Natural killer cell (primary cell): ENCODE measurements at regions not wholly inside any gene's neighbourhood (a gene's known extent, or its start where the extent isn't known, plus 50 kb on each side); places are given as distances from the start of the nearest gene placed in this dataset.
A peak's percentile ranks its signal among the peaks of the same experiment; 100 is the strongest.

Experiments
- ATAC-seq, 3 donors: fragments of 150-1000 bp in 2 of 3; fragments of 200-7000 bp in 1 of 3; cut with Tn5 transposase; 1 replicate in 1 of 3; 2 replicates in 2 of 3; pipeline ENCODE4 v1.10.0; 2021; ENCODE audit warnings: mild to moderate bottlenecking in 2 of 3, moderate library complexity in 2 of 3
- DNase-seq, 2 donors: peaks; one replicate each; pipeline versions ENCODE4 v3.0.0 to v3.0.0-alpha.2; 2013 to 2021; ENCODE audit warnings: mixed read lengths in 1 of 2
- H3K27ac ChIP-seq: one replicate; pipeline ENCODE4 v1.5.1; 2013; ENCODE audit warnings: mild to moderate bottlenecking, low read length
- H3K27me3 ChIP-seq: one replicate; pipeline ENCODE4 v1.6.1; 2013; ENCODE audit warnings: low read length; ENCODE audit not compliant: control insufficient read depth, insufficient read depth
- H3K36me3 ChIP-seq: one replicate; pipeline ENCODE4 v1.6.1; 2013; ENCODE audit warnings: low read length; ENCODE audit not compliant: control insufficient read depth, insufficient read depth
- H3K4me1 ChIP-seq: one replicate; pipeline ENCODE4 v1.6.1; 2013; ENCODE audit warnings: low read length; ENCODE audit not compliant: control insufficient read depth, insufficient read depth
- H3K4me3 ChIP-seq: one replicate; pipeline ENCODE4 v1.5.1; 2013; ENCODE audit warnings: low read length
- H3K9me3 ChIP-seq: one replicate; pipeline ENCODE4 v1.6.1; 2013; ENCODE audit warnings: low read length; ENCODE audit not compliant: control insufficient read depth, insufficient read depth
- H3K27ac Mint-ChIP-seq, 2 donors: one replicate each; pipeline ENCODE4 v1.8.0; 2022; ENCODE audit warnings: mild to moderate bottlenecking in 2 of 2, mixed read lengths in 2 of 2, moderate library complexity in 1 of 2
- H3K27me3 Mint-ChIP-seq, 2 donors: one replicate each; pipeline ENCODE4 v1.8.0; 2022; ENCODE audit warnings: low read depth in 2 of 2, mixed read lengths in 2 of 2
- H3K36me3 Mint-ChIP-seq: one replicate; pipeline ENCODE4 v1.8.0; 2022; ENCODE audit warnings: mixed read lengths
- H3K4me1 Mint-ChIP-seq, 2 donors: one replicate each; pipeline ENCODE4 v1.8.0; 2022; ENCODE audit warnings: mixed read lengths in 2 of 2
- H3K4me3 Mint-ChIP-seq: one replicate; pipeline ENCODE4 v1.8.0; 2022; ENCODE audit warnings: mild to moderate bottlenecking, moderate library complexity, mixed read lengths
- H3K9me3 Mint-ChIP-seq, 2 donors: one replicate each; pipeline ENCODE4 v1.8.0; 2022; ENCODE audit warnings: mixed read lengths in 2 of 2
- WGBS: methylation state at CpG from one replicate; pipeline ENCODE4 v1.1.7; 2013; ENCODE audit warnings: missing lambda C conversion rate; ENCODE audit not compliant: insufficient coverage; 5-methylcytosine and 5-hydroxymethylcytosine counted together
- intact Hi-C: fragments of 100-400 bp; cut with micrococcal nuclease; formaldehyde crosslinking; loops from one replicate; pipeline ENCODE4 v1.14.2; 2022
- TF ChIP-seq, protein P1 (sequence below): fragments of 200-600 bp; IDR thresholded peaks from one replicate; pipeline ENCODE4 v1.8.0; 2022; ENCODE audit warnings: antibody characterized with exemption

DNA sequence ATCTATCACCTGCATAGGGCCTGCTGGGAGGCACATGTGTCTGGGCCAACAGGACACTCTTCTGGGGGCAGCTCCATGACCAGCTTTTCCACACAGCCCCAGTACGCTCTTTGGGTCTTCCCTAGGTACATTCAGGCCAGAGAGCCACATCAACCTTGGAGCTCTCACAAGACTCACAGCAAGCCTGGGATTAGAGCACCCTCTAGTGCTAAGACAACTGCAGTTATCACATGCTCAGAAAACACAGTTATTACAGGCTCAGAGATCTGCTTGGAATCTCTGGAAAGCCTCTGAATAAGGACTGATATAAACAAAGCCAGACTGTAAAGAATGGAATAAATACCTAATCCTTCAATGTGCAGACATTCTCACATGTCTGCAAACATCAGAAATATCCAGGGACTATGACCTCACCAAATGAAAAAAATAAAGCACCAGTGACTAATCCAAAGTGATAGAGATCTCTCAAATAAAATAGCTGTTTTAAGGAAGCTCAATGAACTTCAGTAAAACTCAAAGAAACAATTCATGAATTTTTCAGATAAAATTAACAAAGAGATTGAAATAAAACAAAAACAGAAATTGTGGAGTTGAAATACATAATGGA lies 563.9 kb upstream of the NR5A2 start:
- H3K27ac ChIP-seq, result no peak overlapping the region
- WGBS, result 90% methylated on average over 1 of the region's 1 CpG
- H3K9me3 ChIP-seq, result no peaks in the 10 kb centered on the region
- Mint-ChIP-seq H3K27me3 (peaks cover 0 to 2% of the 10 kb centered on the region in 2 donors), H3K9me3 (peaks cover 2 to 3% of the 10 kb centered on the region in 2 donors), H3K4me3 (no peak overlapping the region), H3K27ac (no peak overlapping the region), H3K4me1 (peaks cover 0 to 5% of the 10 kb centered on the region in 2 donors), H3K36me3 (peaks cover 6% of the 10 kb centered on the region)
- no peak overlapping the region for H3K4me3 ChIP-seq
- no peaks in the 10 kb centered on the region for H3K36me3 ChIP-seq
- TF ChIP-seq, protein P1, sequence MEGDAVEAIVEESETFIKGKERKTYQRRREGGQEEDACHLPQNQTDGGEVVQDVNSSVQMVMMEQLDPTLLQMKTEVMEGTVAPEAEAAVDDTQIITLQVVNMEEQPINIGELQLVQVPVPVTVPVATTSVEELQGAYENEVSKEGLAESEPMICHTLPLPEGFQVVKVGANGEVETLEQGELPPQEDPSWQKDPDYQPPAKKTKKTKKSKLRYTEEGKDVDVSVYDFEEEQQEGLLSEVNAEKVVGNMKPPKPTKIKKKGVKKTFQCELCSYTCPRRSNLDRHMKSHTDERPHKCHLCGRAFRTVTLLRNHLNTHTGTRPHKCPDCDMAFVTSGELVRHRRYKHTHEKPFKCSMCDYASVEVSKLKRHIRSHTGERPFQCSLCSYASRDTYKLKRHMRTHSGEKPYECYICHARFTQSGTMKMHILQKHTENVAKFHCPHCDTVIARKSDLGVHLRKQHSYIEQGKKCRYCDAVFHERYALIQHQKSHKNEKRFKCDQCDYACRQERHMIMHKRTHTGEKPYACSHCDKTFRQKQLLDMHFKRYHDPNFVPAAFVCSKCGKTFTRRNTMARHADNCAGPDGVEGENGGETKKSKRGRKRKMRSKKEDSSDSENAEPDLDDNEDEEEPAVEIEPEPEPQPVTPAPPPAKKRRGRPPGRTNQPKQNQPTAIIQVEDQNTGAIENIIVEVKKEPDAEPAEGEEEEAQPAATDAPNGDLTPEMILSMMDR, result peak; percentile 29
- intact Hi-C loops, result no loop called here
- peak in 1 of 3 donors; percentile 52 for ATAC-seq
- H3K4me1 ChIP-seq, result no peaks in the 10 kb centered on the region
- no peaks in the 10 kb centered on the region for H3K27me3 ChIP-seq
- peak in 1 of 2 donors; percentile 26 for DNase-seq

DNA sequence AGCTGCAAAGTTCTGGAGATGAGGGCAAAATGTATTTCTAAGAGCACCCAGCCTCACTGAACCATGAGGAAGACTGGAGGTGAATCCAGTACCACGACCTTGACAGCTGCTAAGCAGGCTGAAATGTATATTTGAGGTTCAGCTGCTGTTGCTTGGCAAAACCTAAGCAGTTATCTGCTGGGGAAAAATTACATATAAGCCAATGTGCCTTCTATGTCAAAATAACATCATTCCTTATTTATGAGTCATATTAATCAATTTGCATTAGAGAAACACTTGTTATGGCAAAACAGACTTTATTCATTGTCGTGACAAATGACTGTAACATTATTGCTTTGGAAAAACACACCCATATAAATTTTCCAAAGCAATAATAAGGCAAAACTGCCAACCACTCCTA lies 560.5 kb upstream of the NR5A2 start:
- Histone ChIP-seq H3K4me1 (no peaks in the 10 kb centered on the region), H3K27me3 (no peaks in the 10 kb centered on the region), H3K4me3 (no peak overlapping the region), H3K27ac (no peak overlapping the region), H3K36me3 (no peaks in the 10 kb centered on the region), H3K9me3 (no peaks in the 10 kb centered on the region)
- no peak for ATAC-seq
- intact Hi-C loops, result no loop called here
- TF ChIP-seq, protein P1, result no peak
- DNase-seq, result no peak
- peaks cover 2 to 3% of the 10 kb centered on the region in 2 donors for H3K9me3 Mint-ChIP-seq
- H3K36me3 Mint-ChIP-seq, result peaks cover 6% of the 10 kb centered on the region
- no peak overlapping the region for H3K27ac Mint-ChIP-seq
- no peaks in the 10 kb centered on the region for H3K4me1 Mint-ChIP-seq
- WGBS, result 66% methylated on average over 2 of the region's 2 CpGs
- H3K4me3 Mint-ChIP-seq, result no peak overlapping the region
- H3K27me3 Mint-ChIP-seq, result no peaks in the 10 kb centered on the region

GRCh38 chr1:199472018-199472417 lies 555.5 kb upstream of the NR5A2 start:
- 68% methylated on average over 2 of the region's 2 CpGs for WGBS
- ATAC-seq (no peak), DNase-seq (no peak)
- Mint-ChIP-seq H3K9me3 (no peaks in the 10 kb centered on the region), H3K36me3 (no peaks in the 10 kb centered on the region), H3K4me3 (no peak overlapping the region), H3K27ac (no peak overlapping the region), H3K27me3 (no peaks in the 10 kb centered on the region), H3K4me1 (no peaks in the 10 kb centered on the region)
- Histone ChIP-seq H3K4me3 (no peak overlapping the region), H3K27me3 (no peaks in the 10 kb centered on the region), H3K4me1 (no peaks in the 10 kb centered on the region), H3K36me3 (no peaks in the 10 kb centered on the region), H3K27ac (no peak overlapping the region), H3K9me3 (no peaks in the 10 kb centered on the region)
- TF ChIP-seq, protein P1, result no peak
- intact Hi-C loops, result no loop called here

- Mint-ChIP-seq H3K36me3 (no peaks in the 10 kb centered on the region), H3K27ac (no peak overlapping the region), H3K27me3 (no peaks in the 10 kb centered on the region), H3K4me1 (no peaks in the 10 kb centered on the region), H3K4me3 (no peak overlapping the region), H3K9me3 (no peaks in the 10 kb centered on the region)
- no peaks in the 10 kb centered on the region for H3K9me3 ChIP-seq
- no peak overlapping the region for H3K27ac ChIP-seq
- H3K4me3 ChIP-seq, result no peak overlapping the region
- intact Hi-C loops, result no loop called here
- no peaks in the 10 kb centered on the region for H3K36me3 ChIP-seq
- H3K4me1 ChIP-seq, result no peaks in the 10 kb centered on the region
- ATAC-seq (no peak), DNase-seq (no peak)
- 86% methylated on average over 6 of the region's 6 CpGs for WGBS
- no peaks in the 10 kb centered on the region for H3K27me3 ChIP-seq
- TF ChIP-seq, protein P1, result no peak
Measured at GRCh38 chr1:199472978-199473377, 554.5 kb upstream of the NR5A2 start.
